ENCODE measurements at regions not wholly inside any gene's neighbourhood (a gene's known extent, or its start where the extent isn't known, plus 50 kb on each side); places are given as distances from the start of the nearest gene placed in this dataset.
"Not testable (repeated sequence)": the region's sequence is repeated elsewhere in the genome, so short reads cannot be mapped to it uniquely, and the experiment has no call there.

DNA sequence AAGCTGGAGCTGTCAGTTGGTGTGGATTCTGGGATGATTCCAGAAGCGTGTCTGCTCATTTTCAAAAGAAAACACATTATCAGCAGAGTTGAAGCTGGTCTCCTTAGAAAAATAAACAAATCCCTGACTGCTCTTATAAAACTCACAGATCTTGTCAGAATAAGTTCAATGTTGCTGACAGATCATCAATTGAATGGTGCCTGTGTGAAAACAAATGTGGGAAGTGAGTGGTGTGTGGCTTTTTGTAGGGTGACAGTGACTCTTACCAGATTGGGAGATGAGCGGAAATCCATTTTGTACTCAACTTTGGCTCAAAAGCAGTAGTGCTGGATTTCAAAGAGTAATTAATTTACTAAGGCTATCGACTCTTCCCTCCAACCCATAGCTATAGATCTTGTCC is 807.8 kb downstream of the RAPGEF2 start:
- no peak for DNase-seq (ENCODE audit: low read depth in 2 of 2)

DNA sequence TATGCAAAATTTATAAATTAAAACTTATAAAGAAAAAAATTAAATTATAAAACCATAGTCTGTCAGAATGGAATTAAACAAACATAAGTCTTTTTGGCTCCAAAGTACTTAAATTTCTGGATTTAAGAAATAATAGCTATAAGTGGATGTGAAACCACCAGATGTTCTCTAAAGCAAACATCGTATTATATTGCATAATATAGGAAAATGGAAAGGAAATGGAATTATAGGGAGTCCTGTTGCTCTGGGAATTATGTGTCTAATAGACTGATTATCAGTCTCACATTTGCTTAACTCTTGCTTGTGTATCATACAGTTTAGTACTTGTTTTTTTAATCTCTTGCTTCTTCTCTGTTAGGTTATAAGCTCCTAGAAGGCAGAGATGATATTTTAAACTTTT is 819.2 kb downstream of the RAPGEF2 start:
- no peak for DNase-seq (ENCODE audit: low read depth in 2 of 2)

DNA sequence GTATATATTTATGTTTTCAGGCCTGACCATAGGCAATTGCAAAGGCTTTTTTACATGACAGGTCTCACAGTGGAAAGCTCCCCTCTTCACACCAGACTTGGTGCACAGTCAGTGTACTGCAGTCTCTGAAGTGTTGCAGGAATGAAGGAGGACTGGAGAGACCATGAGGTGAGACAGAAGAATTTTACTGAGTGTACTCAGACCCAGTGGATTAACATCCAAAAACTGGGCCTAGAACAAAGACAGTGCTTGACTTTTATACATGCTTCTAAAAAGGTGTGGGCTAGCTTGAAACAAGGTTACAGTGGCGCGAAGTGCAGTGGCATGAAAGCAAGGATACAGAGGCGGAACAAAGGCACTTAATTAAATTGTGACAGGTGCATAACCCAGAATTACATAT is 822.9 kb downstream of the RAPGEF2 start:
- DNase-seq (ENCODE audit: low read depth in 2 of 2): no peak

DNA sequence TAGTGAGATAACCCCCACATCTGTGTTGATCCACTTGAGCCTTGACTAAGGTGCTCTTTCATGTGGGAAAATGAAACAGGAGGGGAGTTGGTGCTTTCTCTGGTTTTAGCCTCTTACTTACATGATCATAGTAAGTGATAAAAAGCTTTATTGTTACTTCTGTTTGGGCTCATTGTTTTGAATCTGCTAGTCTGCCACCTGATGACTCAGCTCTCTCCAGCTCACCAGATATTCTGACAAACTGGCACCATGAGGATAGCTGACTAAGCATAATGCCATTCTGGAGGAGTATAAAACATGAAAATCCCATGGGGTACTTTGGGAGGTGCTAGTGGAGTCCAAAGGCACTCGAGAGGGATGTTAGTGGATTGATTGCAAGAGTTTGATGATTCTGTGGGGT is 824.0 kb downstream of the RAPGEF2 start:
- DNase-seq (ENCODE audit: low read depth in 2 of 2): no peak

DNA sequence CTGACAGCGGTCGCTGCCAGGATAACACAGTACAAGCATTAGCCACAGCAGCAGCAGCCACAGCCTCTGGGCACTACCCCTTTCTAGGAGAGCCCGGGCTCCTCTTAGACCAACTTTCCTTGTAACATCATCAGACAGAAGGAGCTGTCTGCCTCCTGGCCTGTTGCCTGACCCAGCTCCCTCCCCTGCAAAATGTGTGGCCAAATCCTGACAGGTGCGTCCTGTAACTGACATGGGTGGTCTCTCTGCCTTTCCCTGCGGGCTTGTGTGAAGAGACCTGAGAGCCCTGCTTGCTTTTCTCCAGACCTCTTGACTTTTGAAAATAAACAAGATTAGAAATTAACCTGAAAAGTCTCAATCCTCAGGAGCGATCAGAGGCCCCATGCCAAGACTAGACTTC is 824.9 kb downstream of the RAPGEF2 start:
- DNase-seq (ENCODE audit: low read depth in 2 of 2): no peak

DNA sequence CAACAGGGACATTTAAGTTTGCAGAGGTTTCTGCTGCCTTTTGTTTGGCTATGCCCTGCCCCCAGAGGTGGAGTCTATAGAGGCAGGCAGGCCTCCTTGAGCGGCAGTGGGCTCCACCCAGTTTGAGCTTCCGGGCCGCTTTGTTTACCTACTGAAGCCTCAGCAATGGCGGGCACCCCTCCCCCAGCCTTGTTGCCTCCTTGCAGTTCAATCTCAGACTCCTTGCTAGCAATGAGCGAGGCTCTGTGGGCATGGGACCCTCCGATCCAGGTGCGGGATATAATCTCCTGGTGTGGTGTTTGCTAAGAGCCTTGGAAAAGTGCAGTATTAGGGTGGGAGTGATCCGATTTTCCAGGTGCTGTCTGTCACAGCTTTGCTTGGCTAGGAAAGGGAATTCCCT is 831.7 kb downstream of the RAPGEF2 start:
- DNase-seq (ENCODE audit: low read depth in 2 of 2): not testable (repeated sequence)

DNA sequence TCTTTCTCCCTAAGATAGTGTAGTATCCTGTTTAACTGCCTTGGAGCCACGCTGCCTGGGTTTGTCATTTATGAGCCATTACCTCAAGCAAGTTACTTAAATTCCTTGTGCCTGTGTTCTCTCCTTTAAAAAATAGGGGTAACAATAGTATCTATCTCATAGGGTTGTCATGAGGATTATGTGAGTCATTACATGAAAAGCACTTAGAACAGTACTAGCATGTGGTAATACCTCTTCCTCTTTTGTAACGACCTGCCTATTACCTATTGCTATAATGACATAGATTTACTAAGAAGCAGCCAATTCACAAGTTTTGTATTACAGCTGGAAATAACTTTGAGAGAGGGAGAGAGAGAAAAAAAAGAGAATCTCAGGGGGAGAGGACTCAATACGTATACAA is 834.7 kb downstream of the RAPGEF2 start:
- no peak for DNase-seq (ENCODE audit: low read depth in 2 of 2)

DNA sequence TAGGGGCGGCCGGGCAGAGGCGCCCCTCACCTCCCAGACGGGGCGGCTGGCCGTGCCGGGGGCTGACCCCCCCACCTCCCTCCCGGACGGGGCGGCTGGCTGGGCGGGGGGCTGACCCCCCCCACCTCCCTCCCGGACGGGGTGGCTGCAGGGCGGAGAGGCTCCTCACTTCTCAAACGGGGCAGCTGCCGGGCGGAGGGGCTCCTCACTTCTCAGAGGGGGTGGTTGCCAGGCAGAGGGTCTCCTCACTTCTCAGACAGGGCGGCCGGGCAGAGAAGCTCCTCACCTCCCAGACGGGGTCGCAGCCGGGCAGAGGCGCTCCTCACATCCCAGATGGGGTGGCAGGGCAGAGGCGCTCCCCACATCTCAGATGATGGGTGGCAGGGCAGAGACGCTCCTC is 836.8 kb downstream of the RAPGEF2 start:
- DNase-seq (ENCODE audit: low read depth in 2 of 2): not testable (repeated sequence)

DNA sequence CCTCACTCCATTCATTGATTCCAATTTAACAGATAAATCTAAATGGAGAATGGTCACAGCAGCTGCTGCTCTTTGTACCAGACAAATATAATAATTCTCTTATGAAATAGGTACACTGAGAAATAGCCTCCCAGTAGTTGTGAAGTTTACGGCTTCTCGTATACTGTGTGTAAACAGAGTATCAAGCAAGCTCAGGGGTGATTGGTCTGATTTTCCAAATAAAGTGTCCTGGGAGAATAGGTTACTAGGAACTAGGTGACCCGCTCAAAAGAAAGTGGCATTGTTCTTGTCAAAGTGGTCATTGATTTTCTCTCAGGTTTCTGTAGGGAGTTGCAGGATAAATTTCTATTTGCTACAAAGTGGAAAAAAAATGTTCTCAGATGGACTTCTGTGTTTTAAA is 838.2 kb downstream of the RAPGEF2 start:
- DNase-seq (ENCODE audit: low read depth in 2 of 2): no peak

DNA sequence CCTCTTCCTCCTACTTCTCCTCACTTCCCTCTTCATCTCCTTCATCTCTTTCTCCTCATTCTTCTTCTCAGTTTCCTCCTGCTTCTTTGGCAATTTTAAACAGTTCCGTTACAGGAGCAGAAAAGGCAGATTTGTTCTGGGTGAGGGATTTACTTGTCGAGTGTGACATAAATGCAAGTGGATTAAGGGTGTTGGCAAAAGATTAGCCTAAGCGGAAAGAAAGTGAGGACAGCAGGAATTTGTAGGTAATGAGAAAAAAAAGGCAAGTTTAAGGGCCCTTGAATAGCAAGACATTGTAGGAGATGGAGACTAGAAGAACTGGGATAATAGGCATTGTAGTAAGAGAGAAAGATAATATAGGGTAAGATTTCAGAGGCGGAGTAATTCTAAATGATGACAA is 841.6 kb downstream of the RAPGEF2 start:
- no peak for DNase-seq (ENCODE audit: low read depth in 2 of 2)

DNA sequence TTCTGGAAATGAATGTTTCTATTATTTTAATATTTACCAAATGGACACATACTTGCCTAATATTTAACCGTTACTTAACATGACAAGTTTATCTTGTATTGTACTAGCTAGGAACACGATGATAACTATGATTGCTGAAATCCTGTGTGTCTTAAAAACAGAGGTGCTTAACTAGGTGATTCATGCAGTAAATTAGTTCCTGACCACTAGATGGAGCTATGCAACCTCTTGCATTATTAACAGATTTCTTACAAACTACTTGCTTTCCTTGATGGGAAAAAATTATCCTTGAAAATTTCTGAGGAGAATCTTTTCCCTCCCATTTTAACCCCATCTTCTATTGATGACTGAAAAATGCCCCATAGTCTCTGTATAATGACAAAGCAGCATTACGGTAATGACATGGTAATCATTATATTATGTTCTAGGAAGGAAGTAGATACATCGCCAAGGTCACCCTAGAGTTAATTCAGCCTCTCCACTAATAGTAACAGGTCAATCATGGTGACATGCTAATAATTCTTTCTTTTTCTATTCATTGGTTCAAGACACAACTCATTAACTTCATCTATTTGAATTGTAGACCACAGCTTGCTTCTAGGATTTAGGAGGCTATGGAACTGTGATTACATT is 844.2 kb downstream of the RAPGEF2 start:
- DNase-seq (ENCODE audit: low read depth in 2 of 2): peak; percentile 21 to 54

DNA sequence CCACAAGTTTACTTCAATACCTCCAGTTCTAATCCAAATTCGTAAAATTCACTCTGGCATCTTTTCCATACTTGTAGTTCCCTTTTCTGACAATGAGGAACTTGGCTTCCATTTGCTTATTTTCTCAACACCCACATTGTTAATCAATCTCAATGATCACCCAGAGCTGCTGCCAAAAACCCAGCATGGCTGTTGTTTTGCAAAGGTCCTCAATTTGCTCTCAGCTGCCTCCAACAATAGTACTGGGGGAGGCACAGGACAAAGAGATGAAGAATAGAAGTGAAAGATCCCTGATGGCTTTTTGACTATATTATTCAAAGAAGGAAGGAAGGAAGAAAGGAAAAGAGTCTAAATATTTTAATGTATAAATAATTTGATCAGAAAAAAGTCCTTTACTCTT is 847.8 kb downstream of the RAPGEF2 start:
- DNase-seq (ENCODE audit: low read depth in 2 of 2): no peak

DNA sequence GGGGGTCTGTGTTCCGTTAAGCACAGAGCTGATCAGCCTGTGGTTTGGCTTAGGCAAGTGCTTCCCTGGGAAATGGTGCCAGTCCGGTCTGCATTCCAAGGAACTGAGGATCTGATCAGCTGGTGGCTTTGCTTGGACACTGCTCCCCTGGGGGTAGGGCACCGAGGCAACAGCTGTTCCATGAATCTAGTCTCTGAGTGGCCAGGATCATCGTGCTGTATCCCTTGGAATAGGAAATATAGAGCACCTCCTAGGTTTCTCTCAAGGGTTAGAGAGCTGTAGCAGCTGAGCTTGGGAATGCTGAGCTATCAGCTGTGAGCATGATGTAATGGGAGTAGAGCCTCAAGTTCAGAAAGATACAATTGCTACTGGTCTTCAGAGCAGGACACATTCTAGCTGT is 863.9 kb downstream of the RAPGEF2 start:
- no peak for DNase-seq (ENCODE audit: low read depth in 2 of 2)

DNA sequence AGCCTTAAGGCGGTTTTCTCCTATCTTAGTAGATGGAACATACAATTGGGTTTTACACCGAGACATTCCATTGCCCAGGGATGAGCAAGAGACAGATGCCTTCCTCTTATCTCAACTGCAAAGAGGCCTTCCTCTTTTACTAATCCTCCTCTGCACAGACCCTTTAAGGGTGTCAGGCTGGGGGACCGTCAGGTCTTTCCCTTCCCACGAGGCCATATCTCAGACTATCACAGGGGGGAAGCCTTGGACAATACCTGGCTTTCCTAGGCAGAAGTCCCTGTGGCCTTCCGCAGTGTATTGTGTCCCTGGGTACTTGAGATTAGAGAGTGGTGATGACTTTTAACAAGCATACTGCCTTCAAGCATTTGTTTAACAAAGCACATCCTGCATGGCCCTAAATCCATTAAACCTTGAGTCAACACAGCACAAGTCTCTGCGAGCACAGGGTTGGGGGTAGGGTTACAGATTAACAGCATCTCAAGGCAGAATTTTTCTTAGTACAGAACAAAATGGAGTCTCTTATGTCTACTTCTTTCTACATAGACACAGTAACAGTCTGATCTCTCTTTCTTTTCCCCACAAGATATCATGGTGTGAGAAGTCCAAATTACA is 874.1 kb downstream of the RAPGEF2 start:
- DNase-seq (ENCODE audit: low read depth in 2 of 2): not testable (repeated sequence)

DNA sequence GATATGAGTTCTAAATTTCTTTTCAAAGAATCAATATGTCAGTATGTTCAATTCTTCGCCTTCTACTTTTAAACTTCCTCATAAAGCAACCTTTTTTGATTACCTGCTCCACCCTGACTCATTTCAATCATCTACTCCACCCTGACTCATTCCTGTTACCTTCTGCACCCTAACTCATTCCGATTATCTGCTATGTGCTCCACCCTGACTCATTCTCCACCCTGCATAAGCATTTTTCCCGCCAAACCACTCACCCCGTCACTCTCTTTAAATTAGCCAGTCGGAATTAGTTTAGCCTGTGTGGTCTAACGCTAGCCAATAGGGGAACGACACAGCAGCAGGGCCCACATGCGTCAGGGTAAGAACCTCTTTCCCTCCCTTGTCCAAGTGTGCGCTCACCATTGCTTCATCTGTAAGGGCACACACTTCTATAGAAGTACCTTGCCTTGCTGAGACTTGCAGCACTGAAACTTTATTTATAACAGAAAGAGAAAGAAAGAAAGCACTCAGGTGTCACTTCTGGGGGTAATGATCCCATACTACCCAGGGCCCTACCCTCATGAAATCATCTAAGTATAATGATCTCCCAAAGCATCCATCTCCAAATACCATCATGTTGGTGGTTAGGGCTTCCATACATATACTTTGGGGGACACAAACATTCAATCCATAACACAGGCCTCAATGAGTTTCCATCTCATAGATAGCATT is 875.2 kb downstream of the RAPGEF2 start:
- DNase-seq (ENCODE audit: low read depth in 2 of 2): no peak

DNA sequence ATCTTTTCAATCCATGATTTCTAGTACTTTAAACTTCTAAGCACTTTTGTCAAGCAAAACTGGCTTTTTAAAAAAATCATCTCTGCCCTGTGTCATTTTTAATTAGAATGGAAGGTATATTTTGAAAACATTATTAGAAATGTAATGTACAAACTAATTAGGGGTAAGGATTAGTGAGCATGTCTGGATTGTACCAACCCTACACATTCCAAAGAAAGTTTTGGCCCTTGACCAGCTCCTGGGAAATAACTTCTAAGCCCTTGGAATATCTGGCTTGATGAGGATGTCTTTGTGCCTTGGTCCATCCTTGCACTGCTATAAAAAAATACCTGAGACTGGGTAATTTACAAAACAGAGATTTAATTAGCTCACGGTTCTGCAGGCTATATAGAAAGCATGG is 876.5 kb downstream of the RAPGEF2 start:
- DNase-seq (ENCODE audit: low read depth in 2 of 2): no peak

DNA sequence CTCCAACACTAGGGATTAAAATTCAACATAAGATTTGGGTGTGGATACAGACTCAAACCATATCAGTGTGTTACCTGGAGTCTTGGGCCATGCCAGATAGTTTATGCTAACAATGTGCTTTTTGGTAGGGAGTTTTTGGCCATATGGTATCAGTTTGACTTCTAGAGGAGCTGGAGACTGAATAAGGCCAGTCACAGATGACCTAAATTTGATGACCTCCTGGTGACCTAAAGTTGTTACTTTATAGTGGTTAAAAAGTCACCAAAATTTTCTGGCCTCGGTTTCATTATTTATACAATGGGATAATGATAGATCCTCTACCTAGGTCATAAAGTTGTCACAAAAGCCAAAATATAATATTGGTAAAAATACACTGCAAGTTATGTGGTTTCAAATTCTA is 877.1 kb downstream of the RAPGEF2 start:
- no peak for DNase-seq (ENCODE audit: low read depth in 2 of 2)

DNA sequence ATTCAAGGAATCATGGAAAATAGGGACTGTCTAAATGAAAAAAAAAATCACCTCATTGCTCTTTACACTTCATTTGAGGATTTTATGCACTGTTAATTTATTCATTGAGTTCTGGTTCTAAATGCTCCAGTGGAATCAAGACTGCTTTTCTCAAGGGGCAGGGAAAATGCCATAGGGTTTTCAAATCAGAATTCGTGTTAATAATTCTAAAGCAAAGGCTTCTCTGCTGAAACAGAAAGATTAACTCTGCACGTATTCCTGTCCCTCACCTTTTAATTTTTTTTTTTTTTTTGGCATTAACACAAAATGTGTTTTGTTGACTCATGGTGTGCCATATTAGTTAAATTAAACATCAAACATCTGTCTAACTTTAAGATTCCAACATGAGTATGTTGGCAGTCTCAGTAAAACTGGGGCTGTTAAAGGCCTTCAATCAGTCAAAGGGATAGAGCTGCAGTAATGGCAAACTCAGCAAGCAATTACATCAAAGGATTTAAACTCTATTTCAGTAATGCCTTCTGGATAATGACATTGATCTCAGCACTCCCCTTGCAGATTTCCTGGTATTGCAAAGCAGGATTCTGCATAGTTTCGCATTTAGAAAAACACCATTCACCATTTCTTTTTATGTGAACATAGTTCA is 878.1 kb downstream of the RAPGEF2 start:
- DNase-seq (ENCODE audit: low read depth in 2 of 2): no peak

DNA sequence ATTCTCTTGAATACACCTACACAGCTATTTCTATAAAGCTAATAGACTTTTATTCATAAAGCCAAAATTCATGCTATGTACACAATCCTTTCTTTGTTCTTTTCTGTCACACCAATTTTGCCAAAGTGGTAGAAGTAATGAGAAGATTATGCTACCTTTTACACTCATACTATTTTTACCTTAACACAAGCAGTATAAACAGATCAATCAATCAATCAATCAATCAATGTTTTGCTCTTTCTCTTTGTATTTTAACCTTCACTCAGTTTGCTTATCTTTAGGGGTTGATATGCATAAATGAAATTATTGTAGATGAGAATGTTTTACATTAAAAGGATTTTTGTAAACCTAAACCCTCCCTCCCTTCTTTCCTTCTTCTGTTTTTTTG is 878.6 kb downstream of the RAPGEF2 start:
- no peak for DNase-seq (ENCODE audit: low read depth in 2 of 2)

DNA sequence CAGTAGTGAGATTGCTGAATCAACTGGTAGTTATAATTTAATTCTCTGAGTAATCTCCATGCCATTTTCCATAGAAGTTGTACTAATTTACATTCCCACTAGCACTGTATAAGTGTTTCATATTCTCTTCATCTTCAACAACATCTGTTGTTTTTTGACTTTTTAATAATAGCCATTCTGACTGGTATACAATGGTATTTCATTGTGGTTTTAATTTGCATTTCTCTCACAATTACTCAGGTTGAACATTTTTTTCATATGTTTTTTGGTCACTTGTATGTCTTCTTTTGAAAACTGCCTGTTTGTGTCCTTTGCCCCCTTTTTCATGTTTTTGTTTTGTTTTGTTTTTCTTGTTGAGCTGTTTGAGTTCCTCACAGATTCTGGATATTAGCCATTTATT is 880.2 kb downstream of the RAPGEF2 start:
- DNase-seq (ENCODE audit: low read depth in 2 of 2): no peak

DNA sequence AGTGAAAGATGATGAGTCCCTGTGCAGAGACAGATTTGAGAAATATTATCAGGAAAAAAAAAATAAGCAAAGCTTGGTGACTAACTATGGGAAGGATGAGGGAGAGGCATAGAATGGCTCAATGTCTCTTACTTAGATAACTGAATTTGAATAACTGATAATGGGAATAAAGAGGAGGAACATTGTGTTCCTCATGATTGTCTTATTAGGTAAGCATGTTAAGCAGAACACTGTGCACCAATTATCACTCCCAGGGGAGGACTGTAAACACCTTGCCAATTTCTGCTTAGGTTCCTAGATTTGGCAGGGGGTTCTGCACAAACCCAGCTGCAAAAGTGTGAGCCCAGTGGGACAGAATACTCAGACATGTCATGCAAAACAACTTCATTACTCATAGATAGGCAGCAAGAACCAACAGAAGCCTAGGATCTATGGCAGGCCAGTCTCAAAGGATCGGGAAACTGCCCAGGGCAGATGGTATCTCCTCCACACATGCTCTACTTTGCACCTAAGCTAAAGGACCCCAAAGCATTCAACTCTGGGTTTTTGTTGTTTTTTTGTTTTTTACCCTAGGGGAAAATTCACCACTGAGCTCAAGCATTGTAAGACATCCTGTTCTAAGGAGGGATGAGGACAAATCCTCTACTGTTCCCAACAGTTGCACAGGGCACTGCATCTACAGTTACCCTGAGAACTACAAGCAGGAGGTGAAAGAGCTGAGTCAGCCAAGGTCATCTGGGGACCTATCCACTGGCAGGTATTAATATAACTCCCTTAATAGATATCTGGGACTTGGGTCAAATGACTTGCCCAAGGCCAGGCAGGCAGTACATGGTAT is 907.0 kb downstream of the RAPGEF2 start:
- no peak for DNase-seq (ENCODE audit: low read depth in 2 of 2)

DNA sequence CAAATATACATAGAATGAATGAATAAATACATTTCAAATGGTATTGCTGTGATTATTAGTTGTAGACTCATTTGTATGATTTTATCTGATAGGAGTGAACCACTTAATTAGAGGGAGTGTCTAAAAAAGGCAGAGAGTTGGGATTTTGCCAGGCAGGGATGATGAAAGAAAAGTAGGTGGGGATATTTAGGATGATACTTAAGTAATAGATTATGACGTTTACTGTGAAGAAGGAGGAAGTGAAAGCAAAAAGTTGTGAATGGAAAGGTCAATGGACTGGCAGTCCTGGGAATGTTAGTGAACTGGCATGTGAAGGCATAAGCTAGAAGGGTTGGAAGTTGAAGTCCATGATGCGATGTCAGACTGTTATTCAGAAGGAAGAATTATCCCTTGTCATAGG is 917.1 kb downstream of the RAPGEF2 start:
- DNase-seq (ENCODE audit: low read depth in 2 of 2): no peak
